ENCODE measurements at regions not wholly inside any gene's neighbourhood (a gene's known extent, or its start where the extent isn't known, plus 50 kb on each side); places are given as distances from the start of the nearest gene placed in this dataset.
"Not testable (repeated sequence)": the region's sequence is repeated elsewhere in the genome, so short reads cannot be mapped to it uniquely, and the experiment has no call there.

GRCh38 chr1:193438312-193438711 is 251.9 kb upstream of the B3GALT2 start:
- DNase-seq = no peak

- no peak for DNase-seq
Observed at GRCh38 chr1:193437785-193438184, 251.4 kb upstream of the B3GALT2 start.

GRCh38 chr1:193437333-193437732 is 250.9 kb upstream of the B3GALT2 start:
- not testable (repeated sequence) for DNase-seq

GRCh38 chr1:193435781-193436180 is 249.4 kb upstream of the B3GALT2 start:
- DNase-seq = no peak

- DNase-seq = no peak
Observed at GRCh38 chr1:193434319-193434718, 247.9 kb upstream of the B3GALT2 start.

- no peak for DNase-seq
Observed at GRCh38 chr1:193433599-193433998, 247.2 kb upstream of the B3GALT2 start.

- DNase-seq = no peak
Observed at GRCh38 chr1:193432979-193433587, 246.7 kb upstream of the B3GALT2 start.

GRCh38 chr1:193431265-193431977 is 245.0 kb upstream of the B3GALT2 start:
- DNase-seq = no peak

GRCh38 chr1:193427524-193427923 is 241.1 kb upstream of the B3GALT2 start:
- no peak for DNase-seq

- no peak for DNase-seq
Observed at GRCh38 chr1:193426061-193426460, 239.6 kb upstream of the B3GALT2 start.

GRCh38 chr1:193421487-193421886 is 235.1 kb upstream of the B3GALT2 start:
- DNase-seq = no peak

GRCh38 chr1:193419295-193419694 is 232.9 kb upstream of the B3GALT2 start:
- DNase-seq = no peak

- no peak for DNase-seq
Observed at GRCh38 chr1:193418745-193419058, 232.3 kb upstream of the B3GALT2 start.

- no peak for DNase-seq
Observed at GRCh38 chr1:193417945-193418744, 231.7 kb upstream of the B3GALT2 start.

- no peak for DNase-seq
Observed at GRCh38 chr1:193417403-193417802, 231.0 kb upstream of the B3GALT2 start.

- DNase-seq = no peak
Observed at GRCh38 chr1:193416226-193417024, 230.0 kb upstream of the B3GALT2 start.

- DNase-seq = no peak
Observed at GRCh38 chr1:193415256-193415655, 228.8 kb upstream of the B3GALT2 start.

- DNase-seq = no peak
Observed at GRCh38 chr1:193413376-193413775, 227.0 kb upstream of the B3GALT2 start.

- DNase-seq = no peak
Observed at GRCh38 chr1:193412748-193413147, 226.3 kb upstream of the B3GALT2 start.

GRCh38 chr1:193411714-193412113 is 225.3 kb upstream of the B3GALT2 start:
- no peak for DNase-seq

- DNase-seq = no peak
Observed at GRCh38 chr1:193411215-193411614, 224.8 kb upstream of the B3GALT2 start.

GRCh38 chr1:193408782-193409293 is 222.4 kb upstream of the B3GALT2 start:
- no peak for DNase-seq

- DNase-seq = peak; percentile 38
Observed at GRCh38 chr1:193406901-193407300, 220.5 kb upstream of the B3GALT2 start.
